ENCODE measurements at regions not wholly inside any gene's neighbourhood (a gene's known extent, or its start where the extent isn't known, plus 50 kb on each side); places are given as distances from the start of the nearest gene placed in this dataset.

GRCh38 chr14:37864861-37865718 is 269.7 kb downstream of the TTC6 start (continued):
- TF ChIP-seq DPF2 (CRISPR knock-in tag; IDR thresholded peaks at IDR 0.05; ENCODE audit: borderline replicate concordance, low read depth) (peak; percentile 100), ZZZ3 (CRISPR knock-in tag; IDR thresholded peaks at IDR 0.05; ENCODE audit: borderline replicate concordance) (no peak), TERF1 (CRISPR knock-in tag; IDR thresholded peaks at IDR 0.05) (no peak), RARG (CRISPR knock-in tag; IDR thresholded peaks at IDR 0.05; ENCODE audit: low read depth) (peak; percentile 82; the same call in 1 of the 2 replicates), ZNF878 (CRISPR knock-in tag; IDR thresholded peaks at IDR 0.05) (peak; percentile 97), ZNF232 (CRISPR knock-in tag; IDR thresholded peaks at IDR 0.05; ENCODE audit: borderline replicate concordance) (no peak; the same call in 1 of the 2 replicates), ISL2 (CRISPR knock-in tag; IDR thresholded peaks at IDR 0.05) (peak; percentile 100), ETV5 (CRISPR knock-in tag; IDR thresholded peaks at IDR 0.05; ENCODE audit: borderline replicate concordance) (peak; percentile 90), ATF3 (CRISPR knock-in tag; IDR thresholded peaks at IDR 0.05) (peak; percentile 75; the same call in 1 of the 2 replicates), XRCC5 (optimal IDR thresholded peaks at IDR 0.05; ENCODE audit: low read length) (peak; percentile 92), SIX1 (CRISPR knock-in tag; IDR thresholded peaks at IDR 0.05; ENCODE audit: borderline replicate concordance) (peak; percentile 83; the same call in 1 of the 2 replicates), MLXIP (CRISPR knock-in tag; IDR thresholded peaks at IDR 0.05; ENCODE audit: borderline replicate concordance) (peak; percentile 91; the same call in 1 of the 2 replicates), MXI1 (IDR thresholded peaks at IDR 0.05; ENCODE audit: borderline replicate concordance, low read depth, low read length) (no peak; the same call in 2 of the 3 replicates), MEIS1 (CRISPR knock-in tag; IDR thresholded peaks at IDR 0.05; ENCODE audit: borderline replicate concordance) (peak; percentile 95), ZNF138 (CRISPR knock-in tag; IDR thresholded peaks at IDR 0.05; ENCODE audit: low read depth) (peak; percentile 82; the same call in 1 of the 2 replicates), CREB3 (CRISPR knock-in tag; IDR thresholded peaks at IDR 0.05) (no peak), ZNF839 (CRISPR knock-in tag; IDR thresholded peaks at IDR 0.05; ENCODE audit: borderline replicate concordance) (no peak), GMEB2 (CRISPR knock-in tag; IDR thresholded peaks at IDR 0.05; ENCODE audit: low read depth) (peak; percentile 42; the same call in 1 of the 2 replicates)
